H1 (cell line): ENCODE measurements at regions not wholly inside any gene's neighbourhood (a gene's known extent, or its start where the extent isn't known, plus 50 kb on each side); places are given as distances from the start of the nearest gene placed in this dataset.

ENCODE experiments used
- CTCF ChIA-PET: fragments of 300-600 bp; sonication (Branson Sonifier 250); formaldehyde crosslinking; loops from one replicate; lab custom pipeline; 2021; ENCODE audit not compliant: partially characterized antibody; lab: Charles Lee
- POLR2A ChIA-PET: fragments of 300-600 bp; sonication (Branson Sonifier 250); formaldehyde crosslinking; loops from one replicate; lab custom pipeline; 2021; ENCODE audit warnings: inconsistent platforms; ENCODE audit not compliant: partially characterized antibody; lab: Charles Lee
- DNase-seq, 2 experiments: peaks; one replicate each; pipeline versions ENCODE4 v3.0.0 to v3.0.0-alpha.2; 2010 to 2022; ENCODE audit warnings: low spot score in 2 of 2, low read depth in 1 of 2, mixed read lengths in 1 of 2
- FAIRE-seq: peaks from 2 replicates; lab custom pipeline; 2011; peaks lifted over from hg19 to GRCh38; lab: Jason Lieb, UNC
- H2AFZ ChIP-seq: 2 replicates; pipeline ENCODE4 v1.8.1; 2012; ENCODE audit warnings: low read length, inconsistent platforms
- H2AK5ac ChIP-seq: 2 replicates; pipeline ENCODE4 v1.6.1; 2013; ENCODE audit warnings: low read depth, low read length
- H2BK120ac ChIP-seq: replicated peaks from 2 replicates; pipeline ENCODE3; 2013; ENCODE audit warnings: low read depth, low read length, inconsistent platforms
- H2BK12ac ChIP-seq: 2 replicates; pipeline ENCODE4 v1.6.1; 2013; ENCODE audit warnings: low read depth, low read length
- H2BK15ac ChIP-seq: 2 replicates; pipeline ENCODE4 v1.6.1; 2013; ENCODE audit warnings: low read length
- H2BK20ac ChIP-seq: 2 replicates; pipeline ENCODE4 v1.6.1; 2013; ENCODE audit warnings: low read length
- H2BK5ac ChIP-seq: 2 replicates; pipeline ENCODE4 v1.6.1; 2013; ENCODE audit warnings: low read depth, low read length
- H3K14ac ChIP-seq: 2 replicates; pipeline ENCODE4 v1.6.1; 2013; ENCODE audit warnings: inconsistent platforms; ENCODE audit not compliant: insufficient read length
- H3K18ac ChIP-seq: 2 replicates; pipeline ENCODE4 v1.6.1; 2013; ENCODE audit warnings: low read length; ENCODE audit errors: extremely low read depth
- H3K23ac ChIP-seq: 2 replicates; pipeline ENCODE4 v1.6.1; 2013; ENCODE audit warnings: inconsistent platforms; ENCODE audit not compliant: insufficient read length
- H3K23me2 ChIP-seq: 2 replicates; pipeline ENCODE4 v1.6.1; 2013; ENCODE audit warnings: low read depth, low read length
- H3K27ac ChIP-seq: 2 replicates; pipeline ENCODE4 v1.6.1; 2011; ENCODE audit warnings: low read depth, low read length, inconsistent platforms
- H3K27me3 ChIP-seq, 4 experiments: replicated peaks in 1 of 4; 1 replicate in 1 of 4; 2 replicates in 3 of 4; pipeline versions ENCODE4 v1.6.1 to v1.8.1; 2011 to 2013; ENCODE audit warnings: low read length in 3 of 4, mild to moderate bottlenecking in 3 of 4, inconsistent platforms in 2 of 4, mixed read lengths in 2 of 4, moderate library complexity in 1 of 4; ENCODE audit not compliant: control insufficient read depth in 3 of 4, insufficient read depth in 3 of 4; ENCODE audit errors: extremely low read depth in 1 of 4
- H3K36me3 ChIP-seq, 4 experiments: 2 replicates each; pipeline versions ENCODE4 v1.6.1 to v1.8.1; 2011 to 2013; ENCODE audit warnings: mild to moderate bottlenecking in 4 of 4, low read length in 3 of 4, moderate library complexity in 2 of 4, control low read depth in 1 of 4, inconsistent platforms in 1 of 4; ENCODE audit not compliant: insufficient read depth in 4 of 4, control insufficient read depth in 2 of 4
- H3K4ac ChIP-seq: replicated peaks from 2 replicates; pipeline ENCODE3; 2013; ENCODE audit warnings: low read length, low read depth, mixed read lengths, inconsistent platforms; ENCODE audit not compliant: insufficient read length
- H3K4me1 ChIP-seq, 4 experiments: replicated peaks in 1 of 4; 1 replicate in 1 of 4; 2 replicates in 3 of 4; pipeline versions ENCODE4 v1.6.1 to v1.8.1; 2011 to 2013; ENCODE audit warnings: low read length in 3 of 4, inconsistent platforms in 2 of 4, mixed read lengths in 1 of 4; ENCODE audit not compliant: insufficient read depth in 4 of 4, control insufficient read depth in 3 of 4
- H3K4me2 ChIP-seq, 2 experiments: 2 replicates each; pipeline versions ENCODE4 v1.6.1 to v1.8.1; 2011 to 2013; ENCODE audit warnings: low read depth in 2 of 2, low read length in 2 of 2, control low read depth in 1 of 2, inconsistent platforms in 1 of 2, mild to moderate bottlenecking in 1 of 2; ENCODE audit not compliant: insufficient read depth in 1 of 2
- H3K4me3 ChIP-seq, 4 experiments: fragments of 200-600, 300-600 bp in 1 of 4; sonication (generic), shearing (Covaris generic), sonication (Bioruptor Twin) in 1 of 4; 2 replicates each; pipeline versions ENCODE4 v1.5.1 to v1.8.1; 2011 to 2016; ENCODE audit warnings: low read length in 4 of 4, low read depth in 3 of 4, control low read depth in 2 of 4, inconsistent platforms in 2 of 4, mild to moderate bottlenecking in 2 of 4, mixed read lengths in 1 of 4, moderate library complexity in 1 of 4; ENCODE audit not compliant: insufficient read depth in 2 of 4; ENCODE audit errors: extremely low read depth in 1 of 4
- H3K56ac ChIP-seq: replicated peaks from 2 replicates; pipeline ENCODE3; 2013; ENCODE audit warnings: low read depth, mild to moderate bottlenecking, mixed read lengths, low read length, inconsistent platforms; ENCODE audit not compliant: insufficient read length
- H3K79me1 ChIP-seq: 2 replicates; pipeline ENCODE4 v1.6.1; 2013; ENCODE audit warnings: low read depth, low read length, control low read depth
- H3K79me2 ChIP-seq, 2 experiments: 2 replicates each; pipeline versions ENCODE4 v1.6.1 to v1.8.1; 2012 to 2013; ENCODE audit warnings: low read length in 2 of 2, mild to moderate bottlenecking in 2 of 2, inconsistent platforms in 1 of 2; ENCODE audit not compliant: insufficient read depth in 2 of 2, control insufficient read depth in 1 of 2
- H3K9ac ChIP-seq, 4 experiments: replicated peaks in 1 of 4; 1 replicate in 1 of 4; 2 replicates in 3 of 4; pipeline versions ENCODE4 v1.6.1 to v1.8.1; 2011 to 2013; ENCODE audit warnings: low read depth in 3 of 4, low read length in 3 of 4, control low read depth in 2 of 4, mild to moderate bottlenecking in 2 of 4, moderate library complexity in 2 of 4, inconsistent platforms in 1 of 4; ENCODE audit errors: extremely low read depth in 1 of 4
- H3K9me3 ChIP-seq, 2 experiments: 2 replicates each; pipeline versions ENCODE4 v1.6.1 to v1.8.1; 2012 to 2013; ENCODE audit warnings: mild to moderate bottlenecking in 2 of 2, moderate library complexity in 2 of 2, control low read depth in 1 of 2, inconsistent platforms in 1 of 2, low read depth in 1 of 2, low read length in 1 of 2, mixed read lengths in 1 of 2; ENCODE audit not compliant: insufficient read depth in 2 of 2
- H4K20me1 ChIP-seq, 2 experiments: replicated peaks in 1 of 2; 2 replicates each; pipeline versions ENCODE3 to v1.8.1; 2011 to 2013; ENCODE audit warnings: inconsistent platforms in 2 of 2, low read length in 2 of 2, mild to moderate bottlenecking in 1 of 2; ENCODE audit not compliant: insufficient read depth in 2 of 2, control insufficient read depth in 1 of 2
- H4K5ac ChIP-seq: 2 replicates; pipeline ENCODE4 v1.6.1; 2013; ENCODE audit warnings: low read length, low read depth, mixed read lengths, inconsistent platforms; ENCODE audit not compliant: insufficient read length
- H4K8ac ChIP-seq: 2 replicates; pipeline ENCODE4 v1.8.0; 2013; ENCODE audit warnings: mild to moderate bottlenecking, moderate library complexity, low read length, inconsistent platforms; ENCODE audit not compliant: insufficient read depth; ENCODE audit errors: extremely low read depth
- H4K91ac ChIP-seq: replicated peaks from 2 replicates; pipeline ENCODE3; 2013; ENCODE audit warnings: low read length, mixed read lengths, inconsistent platforms; ENCODE audit not compliant: insufficient read length
- KDM4A ChIP-seq: IDR thresholded peaks from one replicate; pipeline ENCODE4 v1.7.1; 2012; ENCODE audit warnings: low read depth, mild to moderate bottlenecking, moderate library complexity, low read length, inconsistent platforms; ENCODE audit not compliant: severe bottlenecking
- WGBS, 2 experiments: shearing (Covaris generic) in 1 of 2; methylation state at CpG; one replicate each; pipeline versions ENCODE4 v1.1.6 to v1.1.7; 2013 to 2015; ENCODE audit warnings: low lambda C conversion rate in 2 of 2, mixed read lengths in 2 of 2, inconsistent platforms in 1 of 2, low coverage in 1 of 2, missing lambda C conversion rate in 1 of 2; ENCODE audit not compliant: insufficient replicate concordance in 2 of 2, insufficient coverage in 1 of 2, insufficient read length in 1 of 2; ENCODE audit errors: extremely low coverage in 1 of 2, missing lambda C conversion rate in 1 of 2; 5-methylcytosine and 5-hydroxymethylcytosine counted together

DNA sequence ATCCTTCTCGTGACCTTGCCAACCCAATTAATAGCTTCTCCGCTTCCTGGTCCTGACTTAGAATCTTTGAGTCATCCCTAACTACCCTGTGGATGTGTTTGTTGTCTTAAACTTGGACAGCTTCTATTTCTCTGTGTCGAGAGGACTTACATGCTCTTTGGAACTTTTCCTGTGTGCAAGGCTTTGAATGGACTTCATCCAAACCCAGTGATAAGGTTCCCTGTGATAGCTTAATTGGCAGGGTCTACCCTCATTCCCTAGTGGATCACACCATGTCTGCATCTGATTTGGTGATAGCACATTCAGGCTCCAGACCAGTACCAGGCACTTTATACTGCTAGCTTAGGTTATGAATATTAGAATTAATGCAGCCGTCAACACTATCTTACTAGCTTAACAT is 378.2 kb upstream of the KAZN start:
- Histone ChIP-seq H3K79me1 (no peaks in the 10 kb centered on the region), H3K14ac (no peak overlapping the region), H3K18ac (no peak overlapping the region), H2AFZ (no peak overlapping the region), H3K9ac (no peak overlapping the region), H2BK5ac (no peak overlapping the region), H3K23ac (no peak overlapping the region), H3K4me1 (no peaks in the 10 kb centered on the region), H3K27me3 (no peaks in the 10 kb centered on the region), H3K4me3 (no peak overlapping the region), H2BK15ac (no peak overlapping the region), H3K56ac (no peak overlapping the region), H4K5ac (no peak overlapping the region), H3K9me3 (peaks cover 6 to 12% of the 10 kb centered on the region in 2 experiments; a peak in 3 of 4 replicates), H2BK20ac (no peak overlapping the region), H3K36me3 (no peaks in the 10 kb centered on the region), H2BK12ac (no peak overlapping the region), H3K79me2 (no peaks in the 10 kb centered on the region), H3K4ac (no peak overlapping the region), H4K20me1 (no peaks in the 10 kb centered on the region), H3K23me2 (no peaks in the 10 kb centered on the region), H4K91ac (no peak overlapping the region), H2BK120ac (no peak overlapping the region), H2AK5ac (no peak overlapping the region), H3K27ac (no peak overlapping the region), H4K8ac (no peak overlapping the region), H3K4me2 (no peak overlapping the region)
- TF ChIP-seq KDM4A = no peak
- ChIA-PET CTCF (interaction anchor here (0.7 to 1.2 kb wide), 3 partner anchors 13 to 34 kb away, joined by 3 to 5 read pairs (median 3); no protein-coding TSS in a partner anchor), POLR2A (no interaction called here)
- 91% methylated on average over 4 of the region's 4 CpGs; no CpG with 5 or more reads in 1 of the 2 experiments for WGBS, 2 experiments
- DNase-seq = no peak
- FAIRE-seq = no peak
